ENCODE measurements at regions not wholly inside any gene's neighbourhood (a gene's known extent, or its start where the extent isn't known, plus 50 kb on each side); places are given as distances from the start of the nearest gene placed in this dataset.

GRCh38 chr11:70607561-70607960 lies 209.2 kb downstream of the CTTN start:
- POLR2A ChIA-PET (ENCODE audit: unreplicated experiment), result no interaction called here
- no peaks in the 10 kb centered on the region for H3F3A ChIP-seq (ENCODE audit: insufficient read depth, low read depth)
- no peaks in the 10 kb centered on the region for H3K9me3 ChIP-seq (ENCODE audit: insufficient read depth, low read depth)
- H4K20me1 ChIP-seq (ENCODE audit: insufficient read depth), result peaks cover 55% of the 10 kb centered on the region
- no peaks in the 10 kb centered on the region for H3K9me2 ChIP-seq (ENCODE audit: insufficient read depth)
- DNase-seq, result no peak
- H2AFZ ChIP-seq, result no peak overlapping the region
- no peak overlapping the region for H3K4me3 ChIP-seq
- no TSS peak for BruUV-seq (replicated peaks)
- CTCF ChIA-PET, result no interaction called here
- no peak overlapping the region for H3K27ac ChIP-seq
- H3K79me2 ChIP-seq (ENCODE audit: low read depth), result no peaks in the 10 kb centered on the region
- no peaks in the 10 kb centered on the region for H3K36me3 ChIP-seq (ENCODE audit: low read depth)
- no peak for TF ChIP-seq EZH2 (IDR thresholded peaks at IDR 0.05; ENCODE audit: low read depth)
- no peak for TF ChIP-seq CTCF (conservative IDR thresholded peaks at IDR 0.05)
- intact Hi-C loops (cut with micrococcal nuclease; ENCODE audit: unreplicated experiment), result no loop called here
- H3K4me1 ChIP-seq (replicated peaks; ENCODE audit: insufficient read depth), result no peaks in the 10 kb centered on the region
- no peaks in the 10 kb centered on the region for H3K27me3 ChIP-seq (ENCODE audit: insufficient read depth, low read depth)
- no peak overlapping the region for H3K4me2 ChIP-seq

GRCh38 chr11:70608568-70609470 lies 210.5 kb downstream of the CTTN start:
- intact Hi-C loops (cut with micrococcal nuclease; ENCODE audit: unreplicated experiment), result no loop called here
- Histone ChIP-seq H2AFZ (no peak overlapping the region), H3K4me2 (no peak overlapping the region), H3K4me3 (no peak overlapping the region), H3K36me3 (ENCODE audit: low read depth) (no peaks in the 10 kb centered on the region), H3K27ac (no peak overlapping the region), H3K4me1 (replicated peaks; ENCODE audit: insufficient read depth) (no peaks in the 10 kb centered on the region), H3K79me2 (ENCODE audit: low read depth) (no peaks in the 10 kb centered on the region), H3K9me2 (ENCODE audit: insufficient read depth) (no peaks in the 10 kb centered on the region), H3F3A (ENCODE audit: insufficient read depth, low read depth) (no peaks in the 10 kb centered on the region), H4K20me1 (ENCODE audit: insufficient read depth) (peaks cover 50% of the 10 kb centered on the region), H3K27me3 (ENCODE audit: insufficient read depth, low read depth) (no peaks in the 10 kb centered on the region), H3K9me3 (ENCODE audit: insufficient read depth, low read depth) (no peaks in the 10 kb centered on the region)
- CTCF ChIA-PET, result no interaction called here
- DNase-seq, result no peak
- no TSS peak for BruUV-seq (replicated peaks)
- POLR2A ChIA-PET (ENCODE audit: unreplicated experiment), result no interaction called here
- TF ChIP-seq CTCF (conservative IDR thresholded peaks at IDR 0.05), result no peak

GRCh38 chr11:70610566-70611565 lies 212.5 kb downstream of the CTTN start:
- ChIA-PET POLR2A (ENCODE audit: unreplicated experiment) (no interaction called here), CTCF (no interaction called here)
- H3F3A ChIP-seq (ENCODE audit: insufficient read depth, low read depth), result no peaks in the 10 kb centered on the region
- no peaks in the 10 kb centered on the region for H3K36me3 ChIP-seq (ENCODE audit: low read depth)
- intact Hi-C loops (cut with micrococcal nuclease; ENCODE audit: unreplicated experiment), result no loop called here
- no peak overlapping the region for H2AFZ ChIP-seq
- no peak overlapping the region for H3K27ac ChIP-seq
- no peaks in the 10 kb centered on the region for H3K9me2 ChIP-seq (ENCODE audit: insufficient read depth)
- no peak overlapping the region for H3K4me3 ChIP-seq
- no peaks in the 10 kb centered on the region for H3K9me3 ChIP-seq (ENCODE audit: insufficient read depth, low read depth)
- DNase-seq, result no peak
- H4K20me1 ChIP-seq (ENCODE audit: insufficient read depth), result peaks cover 57% of the 10 kb centered on the region
- H3K4me1 ChIP-seq (replicated peaks; ENCODE audit: insufficient read depth), result no peaks in the 10 kb centered on the region
- H3K27me3 ChIP-seq (ENCODE audit: insufficient read depth, low read depth), result no peaks in the 10 kb centered on the region
- no peaks in the 10 kb centered on the region for H3K79me2 ChIP-seq (ENCODE audit: low read depth)
- no peak for TF ChIP-seq EZH2 (IDR thresholded peaks at IDR 0.05; ENCODE audit: low read depth)
- TF ChIP-seq CTCF (conservative IDR thresholded peaks at IDR 0.05), result no peak
- no peak overlapping the region for H3K4me2 ChIP-seq
- BruUV-seq (replicated peaks), result no TSS peak
